B cell (primary cell): ENCODE measurements at regions not wholly inside any gene's neighbourhood (a gene's known extent, or its start where the extent isn't known, plus 50 kb on each side); places are given as distances from the start of the nearest gene placed in this dataset.

Source experiments
- ATAC-seq: fragments of 200-7000 bp; cut with Tn5 transposase; one replicate; pipeline ENCODE4 v1.10.0; 2021; ENCODE audit warnings: low read depth, mild to moderate bottlenecking, moderate number of reproducible peaks, moderate library complexity
- CTCF ChIA-PET: fragments of 350-600 bp; sonication (Branson Sonifier 250); formaldehyde crosslinking; loops from one replicate; lab custom pipeline; 2021; ENCODE audit warnings: antibody characterized with exemption, inconsistent platforms; lab: Charles Lee
- POLR2A ChIA-PET: fragments of 350-600 bp; sonication (Branson Sonifier 250); formaldehyde crosslinking; loops from one replicate; lab custom pipeline; 2021; ENCODE audit warnings: antibody characterized with exemption; lab: Charles Lee
- DNase-seq: peaks from one replicate; pipeline ENCODE4 v3.0.0; 2013
- H2AFZ ChIP-seq: 2 replicates; pipeline ENCODE4 v1.6.1; 2012; ENCODE audit warnings: mild to moderate bottlenecking, low read depth, low read length; ENCODE audit not compliant: insufficient read depth, poor library complexity, severe bottlenecking
- H3K27ac ChIP-seq, 2 donors: 1 replicate in 1 of 2; 2 replicates in 1 of 2; pipeline ENCODE4 v1.5.1; 2012 to 2013; ENCODE audit warnings: low read length in 2 of 2, mild to moderate bottlenecking in 2 of 2, moderate library complexity in 1 of 2
- H3K27me3 ChIP-seq, 4 experiments: fragments of 200-600 bp in 1 of 4; sonication (generic) in 1 of 4; replicated peaks in 1 of 4; 1 replicate in 2 of 4; 2 replicates in 2 of 4; pipeline versions ENCODE4 v1.6.1 to v1.7.0; 2013 to 2016; ENCODE audit warnings: low read length in 3 of 4, mild to moderate bottlenecking in 2 of 4, mixed read lengths in 1 of 4, moderate library complexity in 1 of 4; ENCODE audit not compliant: insufficient read depth in 4 of 4, control insufficient read depth in 3 of 4; ENCODE audit errors: control extremely low read depth in 1 of 4
- H3K36me3 ChIP-seq, 2 experiments: replicated peaks in 1 of 2; 1 replicate in 1 of 2; 2 replicates in 1 of 2; pipeline versions ENCODE4 v1.6.1 to v1.7.1; 2013; ENCODE audit warnings: low read length in 1 of 2; ENCODE audit not compliant: insufficient read depth in 2 of 2, control insufficient read depth in 1 of 2; ENCODE audit errors: control extremely low read depth in 1 of 2, extremely low read depth in 1 of 2
- H3K4me1 ChIP-seq, 2 donors: fragments of 200-600 bp in 1 of 2; sonication (generic) in 1 of 2; 1 replicate in 1 of 2; 2 replicates in 1 of 2; pipeline versions ENCODE4 v1.5.1 to v1.6.1; 2013 to 2017; ENCODE audit warnings: low read length in 2 of 2; ENCODE audit not compliant: control insufficient read depth in 2 of 2, insufficient read depth in 2 of 2
- H3K4me2 ChIP-seq: replicated peaks from 2 replicates; pipeline ENCODE3; 2012; ENCODE audit warnings: mild to moderate bottlenecking, low read depth, low read length; ENCODE audit not compliant: poor library complexity, severe bottlenecking
- H3K4me3 ChIP-seq, 5 experiments: fragments of 200-600 bp in 1 of 5; sonication (generic) in 1 of 5; 1 replicate in 3 of 5; 2 replicates in 2 of 5; pipeline versions ENCODE4 v1.5.1 to v1.7.0; 2011 to 2016; ENCODE audit warnings: low read length in 4 of 5, mild to moderate bottlenecking in 4 of 5, low read depth in 2 of 5, control low read depth in 1 of 5, moderate library complexity in 1 of 5; ENCODE audit not compliant: insufficient read depth in 1 of 5; ENCODE audit errors: control extremely low read depth in 1 of 5, extremely low read depth in 1 of 5
- H3K79me2 ChIP-seq: fragments of 200-600 bp; sonication (generic); one replicate; pipeline ENCODE4 v1.6.0; 2016; ENCODE audit warnings: low read length; ENCODE audit not compliant: control insufficient read depth, insufficient read depth
- H3K9ac ChIP-seq: fragments of 200-600 bp; sonication (generic); 2 replicates; pipeline ENCODE4 v1.6.1; 2017; ENCODE audit warnings: mild to moderate bottlenecking, low read length, moderate library complexity
- H3K9me3 ChIP-seq, 3 donors: one replicate each; pipeline versions ENCODE4 v1.6.1 to v1.7.1; 2013; ENCODE audit warnings: low read length in 2 of 3; ENCODE audit not compliant: control insufficient read depth in 2 of 3, insufficient read depth in 1 of 3; ENCODE audit errors: control extremely low read depth in 1 of 3
- H4K20me1 ChIP-seq: 2 replicates; pipeline ENCODE4 v1.6.0; 2012; ENCODE audit warnings: mild to moderate bottlenecking, low read length; ENCODE audit not compliant: insufficient read depth, control insufficient read depth, poor library complexity, severe bottlenecking
- H3K27ac Mint-ChIP-seq: one replicate; pipeline ENCODE4 v1.8.0; 2021; ENCODE audit warnings: mixed read lengths
- H3K27me3 Mint-ChIP-seq: one replicate; pipeline ENCODE4 v1.8.0; 2021; ENCODE audit warnings: mixed read lengths
- H3K4me1 Mint-ChIP-seq: one replicate; pipeline ENCODE4 v1.8.0; 2021; ENCODE audit warnings: mixed read lengths
- H3K4me3 Mint-ChIP-seq: one replicate; pipeline ENCODE4 v1.8.0; 2021; ENCODE audit warnings: mixed read lengths
- H3K9me3 Mint-ChIP-seq: one replicate; pipeline ENCODE4 v1.8.0; 2022; ENCODE audit warnings: mixed read lengths; ENCODE audit not compliant: insufficient read depth
- CTCF ChIP-seq: fragments of 200-600 bp; IDR thresholded peaks from one replicate; pipeline ENCODE4 v1.8.0; 2022; ENCODE audit warnings: antibody characterized with exemption, mild to moderate bottlenecking
- EZH2 ChIP-seq: IDR thresholded peaks from 2 replicates; pipeline ENCODE4 v1.6.1; 2012; ENCODE audit warnings: borderline replicate concordance, low read depth, mild to moderate bottlenecking, moderate library complexity, low read length; ENCODE audit not compliant: insufficient read depth, poor library complexity, severe bottlenecking
- WGBS: methylation state at CpG from one replicate; pipeline ENCODE4 v1.1.5; 2013; ENCODE audit warnings: missing lambda C conversion rate; ENCODE audit not compliant: insufficient coverage; 5-methylcytosine and 5-hydroxymethylcytosine counted together
- intact Hi-C: fragments of 100-400 bp; cut with micrococcal nuclease; formaldehyde crosslinking; loops from one replicate; pipeline ENCODE4 v1.10.0; 2022

- H3K4me3 ChIP-seq, result no peak overlapping the region
- no peaks in the 10 kb centered on the region for H4K20me1 ChIP-seq
- no peak overlapping the region for H3K4me3 Mint-ChIP-seq
- ChIA-PET CTCF (interaction anchor here (7.4 kb wide), 1 partner anchor 121 kb away, joined by 137 read pairs; no protein-coding TSS in a partner anchor), POLR2A (interaction anchor here (1.2 kb wide), 1 partner anchor 140 kb away, joined by 3 read pairs; no protein-coding TSS in a partner anchor)
- H3K4me2 ChIP-seq, result no peak overlapping the region
- peak overlapping the region in 1 of 2 donors; percentile 2 for H3K27ac ChIP-seq
- H3K4me1 Mint-ChIP-seq, result peaks cover 58% of the 10 kb centered on the region
- H3K9me3 Mint-ChIP-seq, result no peaks in the 10 kb centered on the region
- WGBS, result 100% methylated on average over 1 of the region's 3 CpGs
- DNase-seq, result peak; percentile 3
- H3K79me2 ChIP-seq, result no peaks in the 10 kb centered on the region
- no peaks in the 10 kb centered on the region for H3K36me3 ChIP-seq
- peaks cover 0 to 4% (median 0%) of the 10 kb centered on the region in 3 donors for H3K9me3 ChIP-seq
- H3K4me1 ChIP-seq, result peaks cover 20 to 22% of the 10 kb centered on the region in 2 donors
- TF ChIP-seq CTCF, result no peak
- no peak for TF ChIP-seq EZH2
- H3K27me3 Mint-ChIP-seq, result no peaks in the 10 kb centered on the region
- H2AFZ ChIP-seq, result no peak overlapping the region
- ATAC-seq, result no peak
- no peak overlapping the region for H3K9ac ChIP-seq
- intact Hi-C loops, result loop anchor here (5.0 kb wide), 2 partner anchors 53 to 342 kb away; no protein-coding TSS in a partner anchor
- no peaks in the 10 kb centered on the region for H3K27me3 ChIP-seq
- H3K27ac Mint-ChIP-seq, result peak overlapping the region; percentile 60
These were observed 141.6 kb upstream of the CXCR4 start for GRCh38 chr2:136259551-136259950.

GRCh38 chr2:136257893-136258292, 139.9 kb upstream of the CXCR4 start:
- no CpG with 5 or more reads among the region's 1 CpG for WGBS
- H3K27me3 Mint-ChIP-seq, result no peaks in the 10 kb centered on the region
- ATAC-seq (no peak), DNase-seq (peak; percentile 4)
- ChIA-PET CTCF (interaction anchor here (0.6 to 7.4 kb wide), 13 partner anchors 11 to 344 kb away, joined by 3 to 137 read pairs (median 5); no protein-coding TSS in a partner anchor), POLR2A (interaction anchor here (0.8 to 1.1 kb wide), 2 partner anchors 23 to 127 kb away, joined by 3 to 4 read pairs; no protein-coding TSS in a partner anchor)
- Histone ChIP-seq H3K9ac (no peak overlapping the region), H3K79me2 (no peaks in the 10 kb centered on the region), H3K36me3 (no peaks in the 10 kb centered on the region), H4K20me1 (no peaks in the 10 kb centered on the region), H3K4me3 (no peak overlapping the region), H3K27ac (no peak overlapping the region), H3K4me2 (no peak overlapping the region), H3K9me3 (peaks cover 0 to 4% (median 0%) of the 10 kb centered on the region in 3 donors), H3K4me1 (peaks cover 37 to 38% of the 10 kb centered on the region in 2 donors), H3K27me3 (no peaks in the 10 kb centered on the region), H2AFZ (no peak overlapping the region)
- H3K4me3 Mint-ChIP-seq, result no peak overlapping the region
- TF ChIP-seq CTCF (no peak), EZH2 (no peak)
- intact Hi-C loops, result loop anchor here (5.0 kb wide), 2 partner anchors 54 to 341 kb away; no protein-coding TSS in a partner anchor
- H3K27ac Mint-ChIP-seq, result peak overlapping the region; percentile 74
- H3K4me1 Mint-ChIP-seq, result peaks cover 74% of the 10 kb centered on the region
- no peaks in the 10 kb centered on the region for H3K9me3 Mint-ChIP-seq
